H9 (cell line): ENCODE measurements at regions not wholly inside any gene's neighbourhood (a gene's known extent, or its start where the extent isn't known, plus 50 kb on each side); places are given as distances from the start of the nearest gene placed in this dataset.

Source experiments
- DNase-seq: peaks from one replicate; pipeline ENCODE4 v3.0.0-alpha.2; 2017
- H2AFZ ChIP-seq: one replicate; pipeline ENCODE4 v1.6.1; 2013; ENCODE audit warnings: mild to moderate bottlenecking, low read length, control low read depth, moderate library complexity
- H2AK5ac ChIP-seq: 2 replicates; pipeline ENCODE4 v1.6.1; 2013; ENCODE audit warnings: low read length, control low read depth, mixed read lengths; ENCODE audit not compliant: insufficient read length
- H2BK120ac ChIP-seq: one replicate; pipeline ENCODE4 v1.6.1; 2013; ENCODE audit warnings: low read depth, mild to moderate bottlenecking, low read length, control low read depth, inconsistent platforms; ENCODE audit not compliant: poor library complexity, severe bottlenecking
- H2BK12ac ChIP-seq: 2 replicates; pipeline ENCODE4 v1.6.1; 2013; ENCODE audit warnings: low read length, control low read depth, mixed read lengths, low read depth; ENCODE audit not compliant: insufficient read length
- H2BK15ac ChIP-seq: 2 replicates; pipeline ENCODE4 v1.6.1; 2013; ENCODE audit warnings: low read depth, low read length, control low read depth
- H2BK20ac ChIP-seq: one replicate; pipeline ENCODE4 v1.6.1; 2013; ENCODE audit warnings: low read depth, mild to moderate bottlenecking, low read length, control low read depth, inconsistent platforms; ENCODE audit not compliant: poor library complexity, severe bottlenecking
- H2BK5ac ChIP-seq: 2 replicates; pipeline ENCODE4 v1.6.1; 2013; ENCODE audit warnings: low read length, control low read depth, mixed read lengths; ENCODE audit not compliant: insufficient read length
- H3K14ac ChIP-seq: 2 replicates; pipeline ENCODE4 v1.6.1; 2013; ENCODE audit warnings: low read length, control low read depth; ENCODE audit not compliant: insufficient read depth
- H3K18ac ChIP-seq: 2 replicates; pipeline ENCODE4 v1.6.1; 2013; ENCODE audit warnings: low read depth, mild to moderate bottlenecking, mixed read lengths, low read length, control low read depth; ENCODE audit not compliant: insufficient read length
- H3K23ac ChIP-seq: 2 replicates; pipeline ENCODE4 v1.6.1; 2013; ENCODE audit warnings: low read length, control low read depth, mixed read lengths, low read depth; ENCODE audit not compliant: insufficient read length
- H3K23me2 ChIP-seq: 2 replicates; pipeline ENCODE4 v1.6.1; 2013; ENCODE audit warnings: low read depth, mild to moderate bottlenecking, mixed read lengths, low read length, control low read depth; ENCODE audit not compliant: insufficient read length, poor library complexity, severe bottlenecking
- H3K27ac ChIP-seq: 2 replicates; pipeline ENCODE4 v1.5.1; 2013; ENCODE audit warnings: low read length, control low read depth, mixed read lengths, low read depth; ENCODE audit not compliant: insufficient read length
- H3K27me3 ChIP-seq: 2 replicates; pipeline ENCODE4 v1.6.1; 2013; ENCODE audit warnings: low read length, control low read depth, inconsistent platforms; ENCODE audit not compliant: insufficient read depth
- H3K4ac ChIP-seq: 2 replicates; pipeline ENCODE4 v1.6.1; 2013; ENCODE audit warnings: low read depth, mild to moderate bottlenecking, control low read depth, inconsistent platforms, low read length, moderate library complexity
- H3K4me1 ChIP-seq: 2 replicates; pipeline ENCODE4 v1.6.1; 2013; ENCODE audit warnings: low read length, control low read depth, inconsistent platforms; ENCODE audit not compliant: insufficient read depth
- H3K4me2 ChIP-seq: 2 replicates; pipeline ENCODE4 v1.6.1; 2013; ENCODE audit warnings: low read length, control low read depth, mixed read lengths; ENCODE audit not compliant: insufficient read length, insufficient read depth
- H3K56ac ChIP-seq: 2 replicates; pipeline ENCODE4 v1.6.1; 2013; ENCODE audit warnings: low read depth, mild to moderate bottlenecking, mixed read lengths, low read length, control low read depth; ENCODE audit not compliant: insufficient read length
- H3K79me1 ChIP-seq: 2 replicates; pipeline ENCODE4 v1.6.1; 2013; ENCODE audit warnings: low read depth, mild to moderate bottlenecking, moderate library complexity, low read length, control low read depth, inconsistent platforms; ENCODE audit not compliant: insufficient read depth, poor library complexity, severe bottlenecking
- H3K79me2 ChIP-seq: 2 replicates; pipeline ENCODE4 v1.6.1; 2013; ENCODE audit warnings: low read length, control low read depth, inconsistent platforms; ENCODE audit not compliant: insufficient read depth
- H3K9ac ChIP-seq: 2 replicates; pipeline ENCODE4 v1.6.1; 2013; ENCODE audit warnings: low read length, control low read depth, mixed read lengths; ENCODE audit not compliant: insufficient read length; ENCODE audit errors: extremely low read depth
- H3K9me3 ChIP-seq: one replicate; pipeline ENCODE4 v1.6.1; 2013; ENCODE audit warnings: low read depth, low read length, inconsistent platforms; ENCODE audit not compliant: control insufficient read depth
- H3T11ph ChIP-seq: one replicate; pipeline ENCODE4 v1.6.1; 2013; ENCODE audit warnings: mild to moderate bottlenecking, low read length, control low read depth, inconsistent platforms
- H4K20me1 ChIP-seq: one replicate; pipeline ENCODE4 v1.6.1; 2013; ENCODE audit not compliant: control insufficient read depth, insufficient read length, insufficient read depth
- H4K5ac ChIP-seq: 2 replicates; pipeline ENCODE4 v1.6.1; 2013; ENCODE audit warnings: low read depth, mild to moderate bottlenecking, mixed read lengths, low read length, control low read depth; ENCODE audit not compliant: insufficient read length
- H4K8ac ChIP-seq: replicated peaks from 2 replicates; pipeline ENCODE4 v1.6.1; 2013; ENCODE audit warnings: low read length, control low read depth, mixed read lengths, low read depth; ENCODE audit not compliant: insufficient read length
- H4K91ac ChIP-seq: 2 replicates; pipeline ENCODE4 v1.6.1; 2013; ENCODE audit warnings: low read depth, mild to moderate bottlenecking, moderate library complexity, mixed read lengths, low read length, control low read depth; ENCODE audit not compliant: insufficient read length
- H3K27ac Mint-ChIP-seq, 3 experiments: 2 replicates in 2 of 3; 3 replicates in 1 of 3; pipeline ENCODE4 v1.8.0; 2020 to 2021; ENCODE audit warnings: mixed read lengths in 3 of 3, mild to moderate bottlenecking in 1 of 3, moderate library complexity in 1 of 3
- H3K27me3 Mint-ChIP-seq: 2 replicates; pipeline ENCODE4 v1.8.0; 2021; ENCODE audit warnings: low read depth, mild to moderate bottlenecking, moderate library complexity, mixed read lengths
- H3K36me3 Mint-ChIP-seq, 3 experiments: 2 replicates in 2 of 3; 3 replicates in 1 of 3; pipeline ENCODE4 v1.8.0; 2020 to 2021; ENCODE audit warnings: low read depth in 3 of 3, mixed read lengths in 3 of 3; ENCODE audit not compliant: insufficient read depth in 1 of 3
- H3K4me1 Mint-ChIP-seq, 2 experiments: 2 replicates each; pipeline ENCODE4 v1.8.0; 2020; ENCODE audit warnings: mixed read lengths in 2 of 2
- H3K4me3 Mint-ChIP-seq, 2 experiments: 2 replicates in 1 of 2; 3 replicates in 1 of 2; pipeline ENCODE4 v1.8.0; 2020 to 2021; ENCODE audit warnings: mild to moderate bottlenecking in 2 of 2, mixed read lengths in 2 of 2, moderate library complexity in 1 of 2
- H3K9me3 Mint-ChIP-seq, 2 experiments: 2 replicates in 1 of 2; 3 replicates in 1 of 2; pipeline ENCODE4 v1.8.0; 2020; ENCODE audit warnings: mild to moderate bottlenecking in 2 of 2, mixed read lengths in 2 of 2, moderate library complexity in 1 of 2
- CTCF ChIP-seq: fragments of 200-600 bp; sonication (generic); conservative IDR thresholded peaks from 3 replicates; pipeline ENCODE4 v1.8.0; 2021; ENCODE audit warnings: antibody characterized with exemption, mild to moderate bottlenecking
- WGBS: extraction: QIAGEN DNeasy Blood & Tissue Kit; methylation state at CpG from one replicate; pipeline ENCODE4 v1.1.7; 2013; ENCODE audit warnings: missing lambda C conversion rate, low lambda C conversion rate, mixed read lengths; ENCODE audit not compliant: insufficient read length; ENCODE audit errors: extremely low coverage; 5-methylcytosine and 5-hydroxymethylcytosine counted together

GRCh38 chr4:119942806-119943205, 123.8 kb downstream of the MAD2L1 start:
- H2BK15ac ChIP-seq: no peak overlapping the region
- no peaks in the 10 kb centered on the region for H3K79me1 ChIP-seq
- H4K91ac ChIP-seq: no peak overlapping the region
- no peaks in the 10 kb centered on the region for H3K23me2 ChIP-seq
- no peak overlapping the region for H3K18ac ChIP-seq
- H3K27ac ChIP-seq: no peak overlapping the region
- no peak overlapping the region for H2AFZ ChIP-seq
- no peaks in the 10 kb centered on the region; the same call in 1 of the 2 replicates for H3K27me3 Mint-ChIP-seq
- no peak overlapping the region for H2BK12ac ChIP-seq
- no peak for TF ChIP-seq CTCF
- H4K5ac ChIP-seq: no peak overlapping the region
- no peak overlapping the region for H3K4me2 ChIP-seq
- H3K23ac ChIP-seq: no peak overlapping the region
- H3K27ac Mint-ChIP-seq: no peak overlapping the region; a peak in 1 of 7 replicates
- H3K4ac ChIP-seq: no peak overlapping the region
- no peak for DNase-seq
- no peak overlapping the region for H3K14ac ChIP-seq
- H2AK5ac ChIP-seq: no peak overlapping the region
- H3K9ac ChIP-seq: no peak overlapping the region
- H3K4me1 ChIP-seq: no peaks in the 10 kb centered on the region
- H3K27me3 ChIP-seq: no peaks in the 10 kb centered on the region
- no peaks in the 10 kb centered on the region for H4K20me1 ChIP-seq
- H4K8ac ChIP-seq: no peak overlapping the region
- H3K36me3 Mint-ChIP-seq: no peaks in the 10 kb centered on the region
- H3K9me3 ChIP-seq: no peaks in the 10 kb centered on the region
- H3T11ph ChIP-seq: no peak overlapping the region
- H2BK5ac ChIP-seq: no peak overlapping the region
- no CpG with 5 or more reads among the region's 1 CpG for WGBS
- H2BK20ac ChIP-seq: no peak overlapping the region
- H2BK120ac ChIP-seq: no peak overlapping the region
- no peak overlapping the region for H3K56ac ChIP-seq
- no peak overlapping the region for H3K4me3 Mint-ChIP-seq
- no peaks in the 10 kb centered on the region for H3K9me3 Mint-ChIP-seq
- H3K79me2 ChIP-seq: no peaks in the 10 kb centered on the region
- no peaks in the 10 kb centered on the region for H3K4me1 Mint-ChIP-seq
